Mucosa of rectum (tissue), 2 donors: ENCODE measurements at regions not wholly inside any gene's neighbourhood (a gene's known extent, or its start where the extent isn't known, plus 50 kb on each side); places are given as distances from the start of the nearest gene placed in this dataset.

Experiments
- H3K27ac ChIP-seq, 2 donors: one replicate each; pipeline ENCODE4 v1.7.0; 2013; ENCODE audit warnings: inconsistent platforms in 2 of 2, low read depth in 2 of 2, low read length in 2 of 2
- H3K27me3 ChIP-seq, 2 donors: one replicate each; pipeline ENCODE4 v1.7.0; 2013; ENCODE audit warnings: low read length in 2 of 2; ENCODE audit not compliant: control insufficient read depth in 2 of 2, insufficient read depth in 2 of 2
- H3K36me3 ChIP-seq, 2 donors: one replicate each; pipeline ENCODE4 v1.7.0; 2013; ENCODE audit warnings: low read length in 2 of 2; ENCODE audit not compliant: control insufficient read depth in 2 of 2, insufficient read depth in 2 of 2
- H3K4me1 ChIP-seq, 2 donors: one replicate each; pipeline ENCODE4 v1.7.0; 2013; ENCODE audit warnings: low read length in 2 of 2, mild to moderate bottlenecking in 1 of 2; ENCODE audit not compliant: control insufficient read depth in 2 of 2, insufficient read depth in 2 of 2
- H3K4me3 ChIP-seq, 2 donors: one replicate each; pipeline ENCODE4 v1.7.0; 2013; ENCODE audit warnings: low read length in 2 of 2
- H3K9ac ChIP-seq, 2 donors: one replicate each; pipeline ENCODE4 v1.7.0; 2013; ENCODE audit warnings: low read length in 2 of 2, low read depth in 1 of 2, mild to moderate bottlenecking in 1 of 2
- H3K9me3 ChIP-seq, 2 donors: one replicate each; pipeline ENCODE4 v1.7.0; 2013; ENCODE audit warnings: low read length in 2 of 2; ENCODE audit not compliant: control insufficient read depth in 2 of 2
- donor health status: healthy.
- donor health status: Normal muscosa, but diverticular disease.

DNA sequence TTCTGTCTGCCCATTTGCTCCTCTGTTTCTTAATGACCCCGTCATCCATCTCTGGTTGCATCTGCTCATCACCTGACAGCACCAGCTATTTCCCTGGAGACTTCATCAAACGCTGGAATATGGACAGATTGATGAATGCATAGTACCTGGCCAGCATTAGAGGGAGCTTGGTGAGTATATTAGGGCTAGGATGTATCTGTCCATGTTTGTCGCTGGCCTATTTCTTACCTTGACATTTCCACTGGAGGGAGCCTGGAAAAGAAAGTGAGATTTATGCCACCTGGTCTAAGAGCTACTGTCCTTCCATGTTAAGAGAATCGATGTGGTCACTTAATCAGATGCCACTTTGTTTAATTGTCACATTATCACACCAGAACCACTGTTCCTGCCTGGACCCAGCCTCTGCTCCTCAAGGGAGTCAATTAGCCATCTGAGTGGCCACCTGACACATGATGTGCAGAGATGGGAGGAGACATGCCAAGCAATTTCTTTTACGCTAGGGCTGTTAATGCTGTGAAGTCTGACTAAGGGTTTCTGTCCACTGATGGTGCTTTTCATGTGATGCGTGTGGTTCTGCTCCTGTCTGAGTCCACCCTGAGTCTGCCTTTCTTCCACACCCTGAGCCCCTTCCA, 75.3 kb upstream of the SFSWAP start:
- Histone ChIP-seq H3K27me3 (peaks cover 0 to 3% of the 10 kb centered on the region in 2 donors), H3K4me1 (no peaks in the 10 kb centered on the region), H3K4me3 (no peak overlapping the region), H3K9me3 (no peaks in the 10 kb centered on the region), H3K9ac (no peak overlapping the region), H3K27ac (no peak overlapping the region), H3K36me3 (no peaks in the 10 kb centered on the region)

- Histone ChIP-seq H3K36me3 (no peaks in the 10 kb centered on the region), H3K9ac (no peak overlapping the region), H3K4me3 (no peak overlapping the region), H3K9me3 (no peaks in the 10 kb centered on the region), H3K27me3 (peaks cover 0 to under 1% of the 10 kb centered on the region in 2 donors), H3K27ac (no peak overlapping the region), H3K4me1 (no peaks in the 10 kb centered on the region)
Observed at GRCh38 chr12:131636266-131636665, 74.6 kb upstream of the SFSWAP start.

GRCh38 chr12:131636940-131637750, 73.7 kb upstream of the SFSWAP start:
- Histone ChIP-seq H3K36me3 (no peaks in the 10 kb centered on the region), H3K4me3 (no peak overlapping the region), H3K4me1 (no peaks in the 10 kb centered on the region), H3K9me3 (no peaks in the 10 kb centered on the region), H3K27ac (no peak overlapping the region), H3K9ac (no peak overlapping the region), H3K27me3 (no peaks in the 10 kb centered on the region)

DNA sequence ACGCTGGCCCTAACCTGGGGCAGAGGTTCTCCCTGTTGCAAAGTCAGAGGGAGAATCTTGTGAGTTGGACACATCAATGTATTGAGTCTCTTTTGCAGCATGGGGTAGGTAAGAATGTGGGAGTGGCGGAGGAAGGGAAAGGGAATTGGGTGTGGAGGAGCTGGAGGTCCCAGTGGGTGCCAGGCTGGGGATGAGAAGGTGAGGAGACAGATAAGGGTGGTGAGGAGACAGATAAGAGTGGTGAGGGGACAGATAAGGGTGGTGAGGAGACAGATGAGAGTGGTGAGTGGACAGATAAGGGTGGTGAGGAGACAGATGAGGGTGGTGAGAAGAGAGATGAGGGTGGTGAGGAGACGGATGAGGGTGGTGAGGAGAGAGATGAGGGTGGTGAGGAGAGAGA, 72.9 kb upstream of the SFSWAP start:
- no peaks in the 10 kb centered on the region for H3K27me3 ChIP-seq
- H3K27ac ChIP-seq, result no peak overlapping the region
- H3K36me3 ChIP-seq, result no peaks in the 10 kb centered on the region
- H3K4me3 ChIP-seq, result no peak overlapping the region
- H3K4me1 ChIP-seq, result no peaks in the 10 kb centered on the region
- H3K9ac ChIP-seq, result no peak overlapping the region
- H3K9me3 ChIP-seq, result no peaks in the 10 kb centered on the region

- Histone ChIP-seq H3K9ac (no peak overlapping the region), H3K36me3 (no peaks in the 10 kb centered on the region), H3K27me3 (no peaks in the 10 kb centered on the region), H3K27ac (no peak overlapping the region), H3K4me1 (no peaks in the 10 kb centered on the region), H3K9me3 (no peaks in the 10 kb centered on the region), H3K4me3 (no peak overlapping the region)
Observed at GRCh38 chr12:131639270-131639940, 71.5 kb upstream of the SFSWAP start.

GRCh38 chr12:131640525-131640924, 70.4 kb upstream of the SFSWAP start:
- H3K4me3 ChIP-seq, result no peak overlapping the region
- no peaks in the 10 kb centered on the region for H3K9me3 ChIP-seq
- no peak overlapping the region for H3K9ac ChIP-seq
- H3K27ac ChIP-seq, result no peak overlapping the region
- H3K4me1 ChIP-seq, result no peaks in the 10 kb centered on the region
- H3K36me3 ChIP-seq, result no peaks in the 10 kb centered on the region
- H3K27me3 ChIP-seq, result no peaks in the 10 kb centered on the region

- Histone ChIP-seq H3K27me3 (no peaks in the 10 kb centered on the region), H3K9me3 (no peaks in the 10 kb centered on the region), H3K9ac (no peak overlapping the region), H3K27ac (no peak overlapping the region), H3K4me3 (no peak overlapping the region), H3K4me1 (no peaks in the 10 kb centered on the region), H3K36me3 (no peaks in the 10 kb centered on the region)
Observed at GRCh38 chr12:131641315-131641714, 69.6 kb upstream of the SFSWAP start.

GRCh38 chr12:131642101-131642540, 68.8 kb upstream of the SFSWAP start:
- no peak overlapping the region for H3K4me3 ChIP-seq
- no peak overlapping the region for H3K27ac ChIP-seq
- no peaks in the 10 kb centered on the region for H3K9me3 ChIP-seq
- no peaks in the 10 kb centered on the region for H3K27me3 ChIP-seq
- no peaks in the 10 kb centered on the region for H3K4me1 ChIP-seq
- no peaks in the 10 kb centered on the region for H3K36me3 ChIP-seq
- H3K9ac ChIP-seq, result no peak overlapping the region

DNA sequence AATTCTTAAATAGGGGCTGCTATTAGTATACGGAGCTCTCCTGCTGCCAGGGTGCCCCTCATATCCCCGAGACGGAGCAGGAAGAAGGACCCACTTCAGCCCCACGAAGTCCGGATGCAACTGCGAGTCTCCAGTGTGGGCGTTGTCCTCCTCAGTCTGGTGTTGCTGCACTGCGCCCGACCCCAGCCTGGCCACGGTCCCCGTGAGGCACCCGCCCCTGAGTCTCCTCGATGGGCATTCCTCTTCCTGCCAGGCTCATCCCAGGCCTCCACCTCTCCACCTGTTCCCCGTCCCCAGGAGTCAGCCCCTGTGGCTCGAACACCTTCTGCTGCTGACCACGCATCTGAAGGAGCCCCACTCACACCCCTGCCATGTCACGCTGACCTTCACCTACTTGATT, 68.1 kb upstream of the SFSWAP start:
- H3K27ac ChIP-seq, result no peak overlapping the region
- no peaks in the 10 kb centered on the region for H3K27me3 ChIP-seq
- no peaks in the 10 kb centered on the region for H3K9me3 ChIP-seq

More for the DNA sequence above, 68.1 kb upstream of the SFSWAP start:
- Histone ChIP-seq H3K9ac (no peak overlapping the region), H3K4me1 (no peaks in the 10 kb centered on the region), H3K4me3 (no peak overlapping the region), H3K36me3 (no peaks in the 10 kb centered on the region)
